ENCODE measurements at regions not wholly inside any gene's neighbourhood (a gene's known extent, or its start where the extent isn't known, plus 50 kb on each side); places are given as distances from the start of the nearest gene placed in this dataset.

DNA sequence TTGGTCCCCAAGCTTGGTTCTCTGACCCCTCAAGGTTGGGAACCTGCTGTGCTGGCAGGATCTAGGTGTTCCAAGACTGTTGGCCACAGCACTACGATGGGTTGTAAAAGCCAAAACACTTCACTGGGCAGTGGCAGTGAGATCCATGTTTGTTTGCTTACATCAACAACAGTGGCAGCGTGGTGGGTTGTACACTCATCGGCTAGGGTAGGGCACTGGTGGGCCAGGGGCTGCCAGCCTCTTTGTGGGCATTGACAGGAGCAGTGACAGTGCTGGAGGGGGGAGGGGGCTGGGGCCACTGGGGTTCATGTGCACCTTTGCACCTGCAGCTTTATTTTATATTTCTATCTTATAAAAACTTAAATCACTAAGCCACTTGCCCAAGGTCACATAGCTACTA, 126.7 kb upstream of the ZWINT start:
- Histone ChIP-seq H3K36me3 (ENCODE audit: low read depth) (no peaks in the 10 kb centered on the region), H3F3A (ENCODE audit: insufficient read depth) (no peaks in the 10 kb centered on the region), H3K4me3 (no peak overlapping the region), H3K4me1 (ENCODE audit: insufficient read depth) (no peaks in the 10 kb centered on the region), H3K79me2 (ENCODE audit: insufficient read depth) (no peaks in the 10 kb centered on the region), H4K20me1 (ENCODE audit: insufficient read depth) (no peaks in the 10 kb centered on the region), H2AFZ (no peak overlapping the region), H3K9me2 (ENCODE audit: insufficient read depth) (no peaks in the 10 kb centered on the region), H3K9ac (no peak overlapping the region), H3K27me3 (replicated peaks; ENCODE audit: insufficient read depth) (no peaks in the 10 kb centered on the region), H3K4me2 (ENCODE audit: unreplicated experiment) (no peak overlapping the region), H3K27ac (no peak overlapping the region), H3K9me3 (ENCODE audit: low read depth) (no peaks in the 10 kb centered on the region)
- no peak for TF ChIP-seq EZH2phosphoT487 (IDR thresholded peaks at IDR 0.05; ENCODE audit: insufficient read depth, low read depth)
- no peak for TF ChIP-seq EZH2 (IDR thresholded peaks at IDR 0.05; ENCODE audit: insufficient read depth, poor library complexity, severe bottlenecking)
- DNase-seq, result no peak
- in situ Hi-C loops (cut with MboI), result no loop called here
- WGBS, 2 experiments (ENCODE audit: low coverage in 1 of 2, low lambda C conversion rate in 2 of 2, missing lambda C conversion rate in 2 of 2), result 25 to 27% methylated on average over 3 of the region's 3 CpGs

GRCh38 chr10:56481521-56482091, 120.5 kb upstream of the ZWINT start:
- H3K27ac ChIP-seq, result no peak overlapping the region
- H3K4me2 ChIP-seq (ENCODE audit: unreplicated experiment), result no peak overlapping the region
- 19 to 25% methylated on average over 3 of the region's 3 CpGs for WGBS, 2 experiments (ENCODE audit: low coverage in 1 of 2, low lambda C conversion rate in 2 of 2, missing lambda C conversion rate in 2 of 2)
- no peak for TF ChIP-seq EZH2phosphoT487 (IDR thresholded peaks at IDR 0.05; ENCODE audit: insufficient read depth, low read depth)
- no peak for TF ChIP-seq EZH2 (IDR thresholded peaks at IDR 0.05; ENCODE audit: insufficient read depth, poor library complexity, severe bottlenecking)
- no peaks in the 10 kb centered on the region for H3K9me2 ChIP-seq (ENCODE audit: insufficient read depth)
- H4K20me1 ChIP-seq (ENCODE audit: insufficient read depth), result no peaks in the 10 kb centered on the region
- H3K9me3 ChIP-seq (ENCODE audit: low read depth), result no peaks in the 10 kb centered on the region
- no peaks in the 10 kb centered on the region for H3F3A ChIP-seq (ENCODE audit: insufficient read depth)
- H3K4me3 ChIP-seq, result no peak overlapping the region
- in situ Hi-C loops (cut with MboI), result no loop called here
- no peak for DNase-seq
- H3K9ac ChIP-seq, result no peak overlapping the region
- no peaks in the 10 kb centered on the region for H3K36me3 ChIP-seq (ENCODE audit: low read depth)
- H3K79me2 ChIP-seq (ENCODE audit: insufficient read depth), result no peaks in the 10 kb centered on the region
- no peaks in the 10 kb centered on the region for H3K4me1 ChIP-seq (ENCODE audit: insufficient read depth)
- no peaks in the 10 kb centered on the region for H3K27me3 ChIP-seq (replicated peaks; ENCODE audit: insufficient read depth)
- H2AFZ ChIP-seq, result no peak overlapping the region

GRCh38 chr10:56472978-56473377, 111.9 kb upstream of the ZWINT start:
- Histone ChIP-seq H3K9me3 (ENCODE audit: low read depth) (no peaks in the 10 kb centered on the region), H3K4me2 (ENCODE audit: unreplicated experiment) (no peak overlapping the region), H3K36me3 (ENCODE audit: low read depth) (no peaks in the 10 kb centered on the region), H2AFZ (no peak overlapping the region), H3K79me2 (ENCODE audit: insufficient read depth) (no peaks in the 10 kb centered on the region), H3K4me3 (no peak overlapping the region), H4K20me1 (ENCODE audit: insufficient read depth) (no peaks in the 10 kb centered on the region), H3K4me1 (ENCODE audit: insufficient read depth) (no peaks in the 10 kb centered on the region), H3F3A (ENCODE audit: insufficient read depth) (no peaks in the 10 kb centered on the region), H3K27ac (no peak overlapping the region), H3K27me3 (replicated peaks; ENCODE audit: insufficient read depth) (no peaks in the 10 kb centered on the region), H3K9me2 (ENCODE audit: insufficient read depth) (no peaks in the 10 kb centered on the region), H3K9ac (no peak overlapping the region)
- TF ChIP-seq EZH2phosphoT487 (IDR thresholded peaks at IDR 0.05; ENCODE audit: insufficient read depth, low read depth), result no peak
- TF ChIP-seq EZH2 (IDR thresholded peaks at IDR 0.05; ENCODE audit: insufficient read depth, poor library complexity, severe bottlenecking), result no peak
- in situ Hi-C loops (cut with MboI), result no loop called here
- DNase-seq, result no peak
- 24 to 27% methylated on average over 2 of the region's 2 CpGs for WGBS, 2 experiments (ENCODE audit: low coverage in 1 of 2, low lambda C conversion rate in 2 of 2, missing lambda C conversion rate in 2 of 2)

- Histone ChIP-seq H3K79me2 (ENCODE audit: insufficient read depth) (no peaks in the 10 kb centered on the region), H3K9me2 (ENCODE audit: insufficient read depth) (no peaks in the 10 kb centered on the region), H3K4me2 (ENCODE audit: unreplicated experiment) (no peak overlapping the region), H3K27me3 (replicated peaks; ENCODE audit: insufficient read depth) (no peaks in the 10 kb centered on the region), H4K20me1 (ENCODE audit: insufficient read depth) (no peaks in the 10 kb centered on the region), H3K9me3 (ENCODE audit: low read depth) (no peaks in the 10 kb centered on the region), H3K27ac (no peak overlapping the region), H3F3A (ENCODE audit: insufficient read depth) (no peaks in the 10 kb centered on the region), H3K9ac (no peak overlapping the region), H2AFZ (no peak overlapping the region), H3K4me3 (no peak overlapping the region), H3K4me1 (ENCODE audit: insufficient read depth) (no peaks in the 10 kb centered on the region), H3K36me3 (ENCODE audit: low read depth) (no peaks in the 10 kb centered on the region)
- TF ChIP-seq EZH2 (IDR thresholded peaks at IDR 0.05; ENCODE audit: insufficient read depth, poor library complexity, severe bottlenecking) (no peak), EZH2phosphoT487 (IDR thresholded peaks at IDR 0.05; ENCODE audit: insufficient read depth, low read depth) (no peak)
- no peak for DNase-seq
- 19 to 26% methylated on average over 1 of the region's 1 CpG for WGBS, 2 experiments (ENCODE audit: low coverage in 1 of 2, low lambda C conversion rate in 2 of 2, missing lambda C conversion rate in 2 of 2)
- in situ Hi-C loops (cut with MboI), result no loop called here
Observed at GRCh38 chr10:56470701-56471100, 109.6 kb upstream of the ZWINT start.

DNA sequence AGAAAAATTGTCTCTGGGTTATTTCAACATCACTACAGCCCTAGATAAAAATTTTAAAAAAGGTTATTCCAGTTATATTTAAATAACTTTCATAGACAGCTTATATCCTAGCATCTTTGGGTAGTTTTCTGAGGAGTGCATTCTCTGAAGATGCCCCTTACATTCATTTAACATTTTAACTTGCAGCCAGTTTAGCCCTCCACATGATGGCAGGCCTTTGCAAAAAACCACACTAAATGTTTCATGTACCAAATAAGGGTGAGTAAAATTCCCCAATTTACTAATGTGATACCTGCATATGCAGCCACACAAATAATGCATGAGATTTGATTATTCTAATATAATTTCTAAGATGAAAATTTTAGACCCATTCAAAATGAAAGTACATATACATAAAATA, 108.4 kb upstream of the ZWINT start:
- in situ Hi-C loops (cut with MboI), result no loop called here
- H3F3A ChIP-seq (ENCODE audit: insufficient read depth), result no peaks in the 10 kb centered on the region
- H4K20me1 ChIP-seq (ENCODE audit: insufficient read depth), result no peaks in the 10 kb centered on the region
- H3K9ac ChIP-seq, result no peak overlapping the region
- no peak overlapping the region for H3K4me3 ChIP-seq
- H3K9me3 ChIP-seq (ENCODE audit: low read depth), result no peaks in the 10 kb centered on the region
- H3K27me3 ChIP-seq (replicated peaks; ENCODE audit: insufficient read depth), result no peaks in the 10 kb centered on the region
- no peak overlapping the region for H3K27ac ChIP-seq
- H2AFZ ChIP-seq, result no peak overlapping the region
- H3K4me1 ChIP-seq (ENCODE audit: insufficient read depth), result no peaks in the 10 kb centered on the region
- H3K4me2 ChIP-seq (ENCODE audit: unreplicated experiment), result no peak overlapping the region
- TF ChIP-seq EZH2 (IDR thresholded peaks at IDR 0.05; ENCODE audit: insufficient read depth, poor library complexity, severe bottlenecking), result no peak
- no peak for TF ChIP-seq EZH2phosphoT487 (IDR thresholded peaks at IDR 0.05; ENCODE audit: insufficient read depth, low read depth)
- H3K79me2 ChIP-seq (ENCODE audit: insufficient read depth), result no peaks in the 10 kb centered on the region
- no peaks in the 10 kb centered on the region for H3K36me3 ChIP-seq (ENCODE audit: low read depth)
- no peak for DNase-seq
- no peaks in the 10 kb centered on the region for H3K9me2 ChIP-seq (ENCODE audit: insufficient read depth)
